HG02973 (cell line): ENCODE measurements at regions not wholly inside any gene's neighbourhood (a gene's known extent, or its start where the extent isn't known, plus 50 kb on each side); places are given as distances from the start of the nearest gene placed in this dataset.
"Not testable (repeated sequence)": the region's sequence is repeated elsewhere in the genome, so short reads cannot be mapped to it uniquely, and the experiment has no call there.

Source experiments
- ATAC-seq: cut with Tn5 transposase; IDR thresholded peaks from one replicate; pipeline ENCODE4 v1.9.1; 2021; ENCODE audit warnings: moderate library complexity; ENCODE audit not compliant: unreplicated experiment

- no peak for ATAC-seq
Measured at GRCh38 chr12:131497966-131498365, 212.9 kb upstream of the SFSWAP start.

GRCh38 chr12:131499160-131499863 is 211.6 kb upstream of the SFSWAP start:
- no peak for ATAC-seq

- ATAC-seq, result no peak
Measured at GRCh38 chr12:131499864-131500190, 211.1 kb upstream of the SFSWAP start.

GRCh38 chr12:131500564-131500963 is 210.3 kb upstream of the SFSWAP start:
- ATAC-seq, result no peak

GRCh38 chr12:131505561-131505960 is 205.3 kb upstream of the SFSWAP start:
- ATAC-seq, result no peak

GRCh38 chr12:131506426-131506825 is 204.5 kb upstream of the SFSWAP start:
- no peak for ATAC-seq

- no peak for ATAC-seq
Measured at GRCh38 chr12:131507094-131507493, 203.8 kb upstream of the SFSWAP start.

- no peak for ATAC-seq
Measured at GRCh38 chr12:131507881-131508280, 203.0 kb upstream of the SFSWAP start.

GRCh38 chr12:131509701-131510100 is 201.2 kb upstream of the SFSWAP start:
- ATAC-seq, result no peak

GRCh38 chr12:131510431-131510830 is 200.5 kb upstream of the SFSWAP start:
- ATAC-seq, result no peak

- ATAC-seq, result peak; percentile 97
Measured at GRCh38 chr12:131511391-131511802, 199.5 kb upstream of the SFSWAP start.

GRCh38 chr12:131511803-131512561 is 198.9 kb upstream of the SFSWAP start:
- ATAC-seq, result no peak

GRCh38 chr12:131513606-131514005 is 197.3 kb upstream of the SFSWAP start:
- no peak for ATAC-seq

- not testable (repeated sequence) for ATAC-seq
Measured at GRCh38 chr12:131520553-131520952, 190.3 kb upstream of the SFSWAP start.

GRCh38 chr12:131521326-131521725 is 189.6 kb upstream of the SFSWAP start:
- ATAC-seq, result no peak

GRCh38 chr12:131525795-131526508 is 184.9 kb upstream of the SFSWAP start:
- ATAC-seq, result no peak

- ATAC-seq, result no peak
Measured at GRCh38 chr12:131527092-131527491, 183.8 kb upstream of the SFSWAP start.

- no peak for ATAC-seq
Measured at GRCh38 chr12:131527736-131528135, 183.2 kb upstream of the SFSWAP start.

GRCh38 chr12:131528144-131528543 is 182.7 kb upstream of the SFSWAP start:
- ATAC-seq, result no peak

- ATAC-seq, result no peak
Measured at GRCh38 chr12:131528667-131529066, 182.2 kb upstream of the SFSWAP start.

GRCh38 chr12:131529196-131530040 is 181.5 kb upstream of the SFSWAP start:
- no peak for ATAC-seq
